ENCODE measurements at regions not wholly inside any gene's neighbourhood (a gene's known extent, or its start where the extent isn't known, plus 50 kb on each side); places are given as distances from the start of the nearest gene placed in this dataset.

DNA sequence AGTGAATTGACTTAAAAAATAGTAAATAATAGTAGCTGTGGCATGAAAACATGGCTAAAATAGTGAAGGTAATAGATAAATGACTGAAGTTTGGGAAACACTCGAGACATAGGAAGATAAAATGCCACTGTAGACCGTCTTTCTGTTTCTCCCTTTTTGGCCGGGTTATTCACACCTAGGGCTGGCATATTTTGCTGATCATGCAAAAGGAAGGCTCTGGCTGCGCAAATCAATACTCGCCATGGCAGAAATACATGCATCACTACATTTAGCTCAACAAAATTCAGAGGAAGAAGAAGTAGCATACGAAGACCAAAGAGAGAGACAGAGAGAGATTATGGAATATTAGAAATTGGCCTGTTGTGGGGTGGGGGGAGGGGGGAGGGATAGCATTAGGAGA lies 242.2 kb upstream of the KBTBD8 start (continued):
- TF ChIP-seq USF1 (IDR thresholded peaks at IDR 0.05; ENCODE audit: borderline replicate concordance, extremely low read length, insufficient read depth, low read depth, low read length) = no peak
- TF ChIP-seq RB1 (IDR thresholded peaks at IDR 0.05; ENCODE audit: borderline replicate concordance) = no peak
- no peak for TF ChIP-seq FOS (IDR thresholded peaks at IDR 0.05; ENCODE audit: borderline replicate concordance, extremely low read depth, insufficient read length)
- TF ChIP-seq SRF (IDR thresholded peaks at IDR 0.05; ENCODE audit: low read depth in 2 of 2, low read length in 2 of 2) = no peak

- H2AFZ ChIP-seq (ENCODE audit: control insufficient read depth, low read depth, low read length) = no peak overlapping the region
- DNase-seq (ENCODE audit: low read depth, low spot score) (no peak), ATAC-seq (no peak), FAIRE-seq (no peak)
- no peaks in the 10 kb centered on the region for H3K36me3 ChIP-seq (ENCODE audit: control insufficient read depth in 2 of 2, insufficient read depth in 2 of 2, low read length in 1 of 2)
- no peaks in the 10 kb centered on the region for H3K79me2 ChIP-seq (ENCODE audit: control insufficient read depth, insufficient read depth, low read length)
- 72% methylated on average over 8 of the region's 8 CpGs for WGBS (ENCODE audit: insufficient coverage, insufficient replicate concordance, low lambda C conversion rate, missing lambda C conversion rate)
- intact Hi-C loops (cut with micrococcal nuclease; ENCODE audit: unreplicated experiment) = no loop called here
- H3K27ac ChIP-seq (ENCODE audit: control insufficient read depth, insufficient read depth) = no peak overlapping the region
- no peak overlapping the region for H3K4me3 ChIP-seq
- ChIA-PET POLR2A (no interaction called here), CTCF (no interaction called here), RAD21 (ENCODE audit: unreplicated experiment) (no interaction called here), SMC1A (ENCODE audit: uncharacterized antibody, unreplicated experiment) (no interaction called here)
- H3K4me2 ChIP-seq (ENCODE audit: control insufficient read depth, insufficient read depth) = no peak overlapping the region
- no peaks in the 10 kb centered on the region for H3K27me3 ChIP-seq (replicated peaks in 1 of 2; ENCODE audit: control insufficient read depth in 2 of 2, insufficient read depth in 2 of 2, low read length in 1 of 2)
- no peaks in the 10 kb centered on the region for H3K9me3 ChIP-seq (replicated peaks; ENCODE audit: control insufficient read depth, insufficient read depth, low read length)
- in situ Hi-C loops (cut with MboI) = no loop called here
- H3K4me1 ChIP-seq (ENCODE audit: control insufficient read depth, insufficient read depth, low read length) = no peaks in the 10 kb centered on the region
- no peaks in the 10 kb centered on the region for H4K20me1 ChIP-seq (ENCODE audit: control insufficient read depth, insufficient read depth)
- no peak overlapping the region for H3K9ac ChIP-seq (ENCODE audit: control insufficient read depth, insufficient read depth, low read length)
- no TSS peak for BruUV-seq (replicated peaks)
- TF ChIP-seq SRF (IDR thresholded peaks at IDR 0.05; ENCODE audit: low read depth in 2 of 2, low read length in 2 of 2) = no peak
- no peak for TF ChIP-seq IRF4 (IDR thresholded peaks at IDR 0.05; ENCODE audit: low read depth, low read length)
- TF ChIP-seq E2F4 (IDR thresholded peaks at IDR 0.05; ENCODE audit: low read depth, low read length) = no peak
- TF ChIP-seq MTA2 (IDR thresholded peaks at IDR 0.05; ENCODE audit: low read depth) = no peak
- TF ChIP-seq, protein P1, sequence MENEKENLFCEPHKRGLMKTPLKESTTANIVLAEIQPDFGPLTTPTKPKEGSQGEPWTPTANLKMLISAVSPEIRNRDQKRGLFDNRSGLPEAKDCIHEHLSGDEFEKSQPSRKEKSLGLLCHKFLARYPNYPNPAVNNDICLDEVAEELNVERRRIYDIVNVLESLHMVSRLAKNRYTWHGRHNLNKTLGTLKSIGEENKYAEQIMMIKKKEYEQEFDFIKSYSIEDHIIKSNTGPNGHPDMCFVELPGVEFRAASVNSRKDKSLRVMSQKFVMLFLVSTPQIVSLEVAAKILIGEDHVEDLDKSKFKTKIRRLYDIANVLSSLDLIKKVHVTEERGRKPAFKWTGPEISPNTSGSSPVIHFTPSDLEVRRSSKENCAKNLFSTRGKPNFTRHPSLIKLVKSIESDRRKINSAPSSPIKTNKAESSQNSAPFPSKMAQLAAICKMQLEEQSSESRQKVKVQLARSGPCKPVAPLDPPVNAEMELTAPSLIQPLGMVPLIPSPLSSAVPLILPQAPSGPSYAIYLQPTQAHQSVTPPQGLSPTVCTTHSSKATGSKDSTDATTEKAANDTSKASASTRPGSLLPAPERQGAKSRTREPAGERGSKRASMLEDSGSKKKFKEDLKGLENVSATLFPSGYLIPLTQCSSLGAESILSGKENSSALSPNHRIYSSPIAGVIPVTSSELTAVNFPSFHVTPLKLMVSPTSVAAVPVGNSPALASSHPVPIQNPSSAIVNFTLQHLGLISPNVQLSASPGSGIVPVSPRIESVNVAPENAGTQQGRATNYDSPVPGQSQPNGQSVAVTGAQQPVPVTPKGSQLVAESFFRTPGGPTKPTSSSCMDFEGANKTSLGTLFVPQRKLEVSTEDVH (IDR thresholded peaks at IDR 0.05; ENCODE audit: low read depth, partially characterized antibody) = no peak
- TF ChIP-seq, protein P2, sequence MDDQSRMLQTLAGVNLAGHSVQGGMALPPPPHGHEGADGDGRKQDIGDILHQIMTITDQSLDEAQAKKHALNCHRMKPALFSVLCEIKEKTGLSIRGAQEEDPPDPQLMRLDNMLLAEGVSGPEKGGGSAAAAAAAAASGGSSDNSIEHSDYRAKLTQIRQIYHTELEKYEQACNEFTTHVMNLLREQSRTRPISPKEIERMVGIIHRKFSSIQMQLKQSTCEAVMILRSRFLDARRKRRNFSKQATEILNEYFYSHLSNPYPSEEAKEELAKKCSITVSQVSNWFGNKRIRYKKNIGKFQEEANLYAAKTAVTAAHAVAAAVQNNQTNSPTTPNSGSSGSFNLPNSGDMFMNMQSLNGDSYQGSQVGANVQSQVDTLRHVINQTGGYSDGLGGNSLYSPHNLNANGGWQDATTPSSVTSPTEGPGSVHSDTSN (IDR thresholded peaks at IDR 0.05; ENCODE audit: insufficient replicate concordance, low read depth, low read length) = no peak
- TF ChIP-seq, protein P3, sequence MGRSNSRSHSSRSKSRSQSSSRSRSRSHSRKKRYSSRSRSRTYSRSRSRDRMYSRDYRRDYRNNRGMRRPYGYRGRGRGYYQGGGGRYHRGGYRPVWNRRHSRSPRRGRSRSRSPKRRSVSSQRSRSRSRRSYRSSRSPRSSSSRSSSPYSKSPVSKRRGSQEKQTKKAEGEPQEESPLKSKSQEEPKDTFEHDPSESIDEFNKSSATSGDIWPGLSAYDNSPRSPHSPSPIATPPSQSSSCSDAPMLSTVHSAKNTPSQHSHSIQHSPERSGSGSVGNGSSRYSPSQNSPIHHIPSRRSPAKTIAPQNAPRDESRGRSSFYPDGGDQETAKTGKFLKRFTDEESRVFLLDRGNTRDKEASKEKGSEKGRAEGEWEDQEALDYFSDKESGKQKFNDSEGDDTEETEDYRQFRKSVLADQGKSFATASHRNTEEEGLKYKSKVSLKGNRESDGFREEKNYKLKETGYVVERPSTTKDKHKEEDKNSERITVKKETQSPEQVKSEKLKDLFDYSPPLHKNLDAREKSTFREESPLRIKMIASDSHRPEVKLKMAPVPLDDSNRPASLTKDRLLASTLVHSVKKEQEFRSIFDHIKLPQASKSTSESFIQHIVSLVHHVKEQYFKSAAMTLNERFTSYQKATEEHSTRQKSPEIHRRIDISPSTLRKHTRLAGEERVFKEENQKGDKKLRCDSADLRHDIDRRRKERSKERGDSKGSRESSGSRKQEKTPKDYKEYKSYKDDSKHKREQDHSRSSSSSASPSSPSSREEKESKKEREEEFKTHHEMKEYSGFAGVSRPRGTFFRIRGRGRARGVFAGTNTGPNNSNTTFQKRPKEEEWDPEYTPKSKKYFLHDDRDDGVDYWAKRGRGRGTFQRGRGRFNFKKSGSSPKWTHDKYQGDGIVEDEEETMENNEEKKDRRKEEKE (IDR thresholded peaks at IDR 0.05) = no peak
- TF ChIP-seq HCFC1 (IDR thresholded peaks at IDR 0.05; ENCODE audit: low read length) = no peak
- TF ChIP-seq RELA (IDR thresholded peaks at IDR 0.05; ENCODE audit: borderline replicate concordance, partially characterized antibody) = no peak
- TF ChIP-seq YBX1 (IDR thresholded peaks at IDR 0.05) = no peak
- no peak for TF ChIP-seq MEF2B (IDR thresholded peaks at IDR 0.05; ENCODE audit: partially characterized antibody, poor library complexity, severe bottlenecking)
Measured at GRCh38 chr3:66756468-66757036, 241.6 kb upstream of the KBTBD8 start.

Data from GM12878 (cell line).